Esophagus squamous epithelium (tissue), 5 donors: ENCODE measurements at regions not wholly inside any gene's neighbourhood (a gene's known extent, or its start where the extent isn't known, plus 50 kb on each side); places are given as distances from the start of the nearest gene placed in this dataset.
"Not testable (repeated sequence)": the region's sequence is repeated elsewhere in the genome, so short reads cannot be mapped to it uniquely, and the experiment has no call there.

ENCODE experiments used
- DNase-seq: peaks from one replicate; lab custom pipeline; 2025; lab: John Stamatoyannopoulos, UW
- H3K27ac ChIP-seq, 4 donors: fragments of 200-600 bp; sonication (generic); one replicate each; pipeline ENCODE4 v1.5.1; 2016 to 2019; ENCODE audit warnings: mild to moderate bottlenecking in 1 of 4
- H3K27me3 ChIP-seq, 4 donors: fragments of 200-600 bp; sonication (generic); 1 replicate in 3 of 4; 2 replicates in 1 of 4; pipeline versions ENCODE4 v1.5.1 to v1.6.0; 2017 to 2021; ENCODE audit warnings: antibody characterized with exemption in 1 of 4
- H3K36me3 ChIP-seq, 3 donors: fragments of 200-600 bp; sonication (generic); one replicate each; pipeline ENCODE4 v1.5.1; 2016 to 2019
- H3K4me1 ChIP-seq, 3 donors: fragments of 200-600 bp; sonication (generic); one replicate each; pipeline ENCODE4 v1.5.1; 2017 to 2019
- H3K4me3 ChIP-seq, 4 donors: fragments of 200-600 bp; sonication (generic); 1 replicate in 3 of 4; 2 replicates in 1 of 4; pipeline ENCODE4 v1.5.1; 2016 to 2019; ENCODE audit warnings: mild to moderate bottlenecking in 2 of 4, moderate library complexity in 1 of 4
- H3K9me3 ChIP-seq, 3 donors: fragments of 200-600 bp; sonication (generic); one replicate each; pipeline ENCODE4 v1.5.1; 2016 to 2019
- CTCF ChIP-seq, 6 experiments: fragments of 450-650 bp in 4 of 6; fragments of 200-600 bp in 2 of 6; sonication (generic) in 2 of 6; IDR thresholded peaks; one replicate each; pipeline ENCODE4 v1.5.1; 2016 to 2019; ENCODE audit warnings: antibody characterized with exemption in 6 of 6, mild to moderate bottlenecking in 4 of 6, moderate library complexity in 4 of 6
- POLR2A ChIP-seq, 4 donors: fragments of 450-650 bp; IDR thresholded peaks; one replicate each; pipeline ENCODE4 v1.6.1; 2017; ENCODE audit warnings: antibody characterized with exemption in 4 of 4, mild to moderate bottlenecking in 4 of 4, moderate library complexity in 3 of 4
- WGBS, 2 donors: methylation state at CpG; one replicate each; pipeline ENCODE4 v1.1.5; 2018; 5-methylcytosine and 5-hydroxymethylcytosine counted together
- intact Hi-C: fragments of 100-400 bp; cut with DNase I; formaldehyde crosslinking; loops from one replicate; pipeline ENCODE4 v1.15.0; 2022
- donor health status: DM: yes; HTN: yes; CAD: no.

GRCh38 chr4:31748382-31748781 is 1028.2 kb downstream of the PCDH7 start:
- H3K4me1 ChIP-seq, result no peaks in the 10 kb centered on the region
- intact Hi-C loops, result no loop called here
- DNase-seq, result no peak
- H3K27ac ChIP-seq, result no peak overlapping the region
- H3K36me3 ChIP-seq, result no peaks in the 10 kb centered on the region
- 92% methylated on average over 2 of the region's 3 CpGs; no CpG with 5 or more reads in 1 of the 2 donors for WGBS, 2 donors
- no peaks in the 10 kb centered on the region for H3K27me3 ChIP-seq
- H3K9me3 ChIP-seq, result no peaks in the 10 kb centered on the region
- H3K4me3 ChIP-seq, result no peak overlapping the region
- TF ChIP-seq POLR2A (IDR thresholded peaks at IDR 0.05) (no peak), CTCF (IDR thresholded peaks at IDR 0.05) (no peak)

- H3K4me1 ChIP-seq, H3K27me3 ChIP-seq, DNase-seq, H3K4me3 ChIP-seq, H3K9me3 ChIP-seq, H3K36me3 ChIP-seq, intact Hi-C loops, H3K27ac ChIP-seq: not testable (repeated sequence)
- WGBS, 2 donors, result 86 to 95% methylated on average over 2 of the region's 2 CpGs
Observed at GRCh38 chr4:31750581-31750980, 1030.4 kb downstream of the PCDH7 start.

- TF ChIP-seq POLR2A (IDR thresholded peaks at IDR 0.05), result no peak
- TF ChIP-seq CTCF (IDR thresholded peaks at IDR 0.05), result no peak
- intact Hi-C loops, result no loop called here
- 68 to 73% methylated on average over 4 of the region's 4 CpGs for whole genome bisulfite sequencing, 2 donors
- H3K36me3 ChIP-seq, result no peaks in the 10 kb centered on the region
- H3K4me3 ChIP-seq, result no peak overlapping the region
- no peaks in the 10 kb centered on the region for H3K4me1 ChIP-seq
- H3K27me3 ChIP-seq, result no peaks in the 10 kb centered on the region
- DNase-seq, result no peak
- no peak overlapping the region for H3K27ac ChIP-seq
- H3K9me3 ChIP-seq, result no peaks in the 10 kb centered on the region
Observed at GRCh38 chr4:31755751-31756150, 1035.6 kb downstream of the PCDH7 start.

- no peak for DNase-seq
- H3K27me3 ChIP-seq, result no peaks in the 10 kb centered on the region
- H3K4me1 ChIP-seq, result no peaks in the 10 kb centered on the region
- H3K27ac ChIP-seq, result no peak overlapping the region
- H3K36me3 ChIP-seq, result no peaks in the 10 kb centered on the region
- H3K4me3 ChIP-seq, result no peak overlapping the region
- TF ChIP-seq CTCF (IDR thresholded peaks at IDR 0.05) (no peak), POLR2A (IDR thresholded peaks at IDR 0.05) (no peak)
- intact Hi-C loops, result no loop called here
- no peaks in the 10 kb centered on the region for H3K9me3 ChIP-seq
Observed at GRCh38 chr4:31768756-31769155, 1048.6 kb downstream of the PCDH7 start.

GRCh38 chr4:31783311-31783710 is 1063.1 kb downstream of the PCDH7 start:
- Histone ChIP-seq H3K36me3 (no peaks in the 10 kb centered on the region), H3K9me3 (no peaks in the 10 kb centered on the region), H3K4me1 (no peaks in the 10 kb centered on the region), H3K4me3 (no peak overlapping the region), H3K27ac (no peak overlapping the region), H3K27me3 (no peaks in the 10 kb centered on the region)
- no peak for DNase-seq
- TF ChIP-seq CTCF (IDR thresholded peaks at IDR 0.05), result no peak
- no peak for TF ChIP-seq POLR2A (IDR thresholded peaks at IDR 0.05)
- intact Hi-C loops, result no loop called here
- WGBS, 2 donors, result 72 to 84% methylated on average over 2 of the region's 2 CpGs

- H3K4me3 ChIP-seq, result no peak overlapping the region
- 32 to 34% methylated on average over 2 of the region's 2 CpGs for WGBS, 2 donors
- no peaks in the 10 kb centered on the region for H3K27me3 ChIP-seq
- intact Hi-C loops, result no loop called here
- no peak overlapping the region for H3K27ac ChIP-seq
- no peak for DNase-seq
- TF ChIP-seq POLR2A (IDR thresholded peaks at IDR 0.05) (no peak), CTCF (IDR thresholded peaks at IDR 0.05) (no peak)
- H3K9me3 ChIP-seq, result no peaks in the 10 kb centered on the region
- H3K36me3 ChIP-seq, result no peaks in the 10 kb centered on the region
- H3K4me1 ChIP-seq, result no peaks in the 10 kb centered on the region
Observed at GRCh38 chr4:31784558-31784957, 1064.4 kb downstream of the PCDH7 start.
